Upper lobe of left lung (tissue), 6 donors: ENCODE measurements at regions not wholly inside any gene's neighbourhood (a gene's known extent, or its start where the extent isn't known, plus 50 kb on each side); places are given as distances from the start of the nearest gene placed in this dataset.

Experiments used
- ATAC-seq, 2 donors: fragments of 200-7000 bp; cut with Tn5 transposase; one replicate each; pipeline ENCODE4 v1.9.1; 2022; ENCODE audit warnings: mild to moderate bottlenecking in 2 of 2, moderate library complexity in 2 of 2; ENCODE audit not compliant: low FRiP score in 2 of 2
- DNase-seq, 2 donors: peaks; one replicate each; pipeline ENCODE4 v3.0.0-alpha.2; 2019 to 2020
- H3K27ac ChIP-seq, 4 donors: fragments of 200-600 bp; sonication (generic); one replicate each; pipeline ENCODE4 v1.5.1; 2016 to 2019
- H3K27me3 ChIP-seq, 4 donors: fragments of 200-600 bp; sonication (generic); one replicate each; pipeline ENCODE4 v1.5.1; 2017 to 2019
- H3K36me3 ChIP-seq, 4 donors: fragments of 200-600 bp; sonication (generic); one replicate each; pipeline ENCODE4 v1.5.1; 2016 to 2019
- H3K4me1 ChIP-seq, 4 donors: fragments of 200-600 bp; sonication (generic); one replicate each; pipeline ENCODE4 v1.5.1; 2018 to 2019
- H3K4me3 ChIP-seq, 4 donors: fragments of 200-600 bp; sonication (generic); one replicate each; pipeline ENCODE4 v1.5.1; 2017 to 2019; ENCODE audit warnings: mild to moderate bottlenecking in 2 of 4, moderate library complexity in 1 of 4
- H3K9me3 ChIP-seq, 4 donors: fragments of 200-600 bp; sonication (generic); one replicate each; pipeline ENCODE4 v1.5.1; 2018 to 2019
- CTCF ChIP-seq, 6 experiments: fragments of 450-650 bp in 4 of 6; fragments of 200-600 bp in 2 of 6; sonication (generic) in 2 of 6; IDR thresholded peaks; one replicate each; pipeline ENCODE4 v1.5.1; 2016 to 2019; ENCODE audit warnings: antibody characterized with exemption in 6 of 6
- EP300 ChIP-seq, 4 donors: sonication (generic); formaldehyde crosslinking; IDR thresholded peaks; one replicate each; pipeline ENCODE4 v1.5.1; 2017; ENCODE audit warnings: antibody characterized with exemption in 4 of 4, control low read depth in 2 of 4
- POLR2A ChIP-seq, 4 donors: fragments of 450-650 bp; IDR thresholded peaks; one replicate each; pipeline ENCODE4 v1.5.1; 2016 to 2017; ENCODE audit warnings: antibody characterized with exemption in 4 of 4, mild to moderate bottlenecking in 2 of 4
- POLR2AphosphoS5 ChIP-seq, 2 donors: sonication (generic); formaldehyde crosslinking; IDR thresholded peaks; one replicate each; pipeline ENCODE4 v1.5.1; 2017; ENCODE audit warnings: antibody characterized with exemption in 2 of 2
- WGBS, 2 donors: methylation state at CpG; one replicate each; pipeline ENCODE4 v1.1.5; 2017 to 2018; 5-methylcytosine and 5-hydroxymethylcytosine counted together
- donor health status: DM: no; HTN: no; CAD: no; lungs with moderate emphysema.
- donor health status: DM: no; HTN: yes; CAD: no; lungs with severe emphysema.

- ATAC-seq (no peak), DNase-seq (no peak)
- Histone ChIP-seq H3K27me3 (no peaks in the 10 kb centered on the region), H3K27ac (no peak overlapping the region), H3K9me3 (no peaks in the 10 kb centered on the region), H3K36me3 (no peaks in the 10 kb centered on the region), H3K4me3 (no peak overlapping the region), H3K4me1 (no peaks in the 10 kb centered on the region)
- TF ChIP-seq POLR2AphosphoS5 (IDR thresholded peaks at IDR 0.05) = no peak
- no peak for TF ChIP-seq EP300 (IDR thresholded peaks at IDR 0.05)
- TF ChIP-seq POLR2A (IDR thresholded peaks at IDR 0.05) = no peak
- no peak for TF ChIP-seq CTCF (IDR thresholded peaks at IDR 0.05)
- 69 to 72% methylated on average over 3 of the region's 3 CpGs for WGBS, 2 donors
Measured at GRCh38 chr17:71799657-71800056, 321.2 kb upstream of the SOX9 start.

- H3K27me3 ChIP-seq = no peaks in the 10 kb centered on the region
- ATAC-seq = no peak
- H3K4me3 ChIP-seq = no peak overlapping the region
- H3K4me1 ChIP-seq = no peaks in the 10 kb centered on the region
- TF ChIP-seq POLR2AphosphoS5 (IDR thresholded peaks at IDR 0.05) = no peak
- TF ChIP-seq CTCF (IDR thresholded peaks at IDR 0.05) = no peak
- no peak for TF ChIP-seq POLR2A (IDR thresholded peaks at IDR 0.05)
- no peak for TF ChIP-seq EP300 (IDR thresholded peaks at IDR 0.05)
- WGBS, 2 donors = 65 to 76% methylated on average over 6 of the region's 6 CpGs
- no peaks in the 10 kb centered on the region for H3K9me3 ChIP-seq
- H3K27ac ChIP-seq = no peak overlapping the region
- H3K36me3 ChIP-seq = no peaks in the 10 kb centered on the region
- no peak for DNase-seq
Measured at GRCh38 chr17:71801301-71801700, 319.5 kb upstream of the SOX9 start.

- Histone ChIP-seq H3K36me3 (no peaks in the 10 kb centered on the region), H3K27ac (no peak overlapping the region), H3K9me3 (no peaks in the 10 kb centered on the region), H3K27me3 (no peaks in the 10 kb centered on the region), H3K4me3 (no peak overlapping the region), H3K4me1 (no peaks in the 10 kb centered on the region)
- no peak for TF ChIP-seq POLR2AphosphoS5 (IDR thresholded peaks at IDR 0.05)
- TF ChIP-seq CTCF (IDR thresholded peaks at IDR 0.05) = no peak
- no peak for TF ChIP-seq EP300 (IDR thresholded peaks at IDR 0.05)
- TF ChIP-seq POLR2A (IDR thresholded peaks at IDR 0.05) = no peak
- ATAC-seq (no peak), DNase-seq (no peak)
- 93 to 98% methylated on average over 3 of the region's 3 CpGs for WGBS, 2 donors
Measured at GRCh38 chr17:71802663-71803062, 318.2 kb upstream of the SOX9 start.

- WGBS, 2 donors = 88 to 100% methylated on average over 1 of the region's 1 CpG
Measured at GRCh38 chr17:71803656-71804284, 317.1 kb upstream of the SOX9 start.

More at GRCh38 chr17:71803656-71804284, 317.1 kb upstream of the SOX9 start:
- TF ChIP-seq CTCF (IDR thresholded peaks at IDR 0.05) = no peak
- TF ChIP-seq POLR2A (IDR thresholded peaks at IDR 0.05) = no peak
- TF ChIP-seq EP300 (IDR thresholded peaks at IDR 0.05) = no peak
- no peak for TF ChIP-seq POLR2AphosphoS5 (IDR thresholded peaks at IDR 0.05)
- ATAC-seq (no peak), DNase-seq (no peak)
- H3K4me1 ChIP-seq = no peaks in the 10 kb centered on the region
- H3K27ac ChIP-seq = no peak overlapping the region
- H3K9me3 ChIP-seq = no peaks in the 10 kb centered on the region
- H3K4me3 ChIP-seq = no peak overlapping the region
- H3K27me3 ChIP-seq = no peaks in the 10 kb centered on the region
- no peaks in the 10 kb centered on the region for H3K36me3 ChIP-seq
